ENCODE measurements at regions not wholly inside any gene's neighbourhood (a gene's known extent, or its start where the extent isn't known, plus 50 kb on each side); places are given as distances from the start of the nearest gene placed in this dataset.
"Not testable (repeated sequence)": the region's sequence is repeated elsewhere in the genome, so short reads cannot be mapped to it uniquely, and the experiment has no call there.

DNA sequence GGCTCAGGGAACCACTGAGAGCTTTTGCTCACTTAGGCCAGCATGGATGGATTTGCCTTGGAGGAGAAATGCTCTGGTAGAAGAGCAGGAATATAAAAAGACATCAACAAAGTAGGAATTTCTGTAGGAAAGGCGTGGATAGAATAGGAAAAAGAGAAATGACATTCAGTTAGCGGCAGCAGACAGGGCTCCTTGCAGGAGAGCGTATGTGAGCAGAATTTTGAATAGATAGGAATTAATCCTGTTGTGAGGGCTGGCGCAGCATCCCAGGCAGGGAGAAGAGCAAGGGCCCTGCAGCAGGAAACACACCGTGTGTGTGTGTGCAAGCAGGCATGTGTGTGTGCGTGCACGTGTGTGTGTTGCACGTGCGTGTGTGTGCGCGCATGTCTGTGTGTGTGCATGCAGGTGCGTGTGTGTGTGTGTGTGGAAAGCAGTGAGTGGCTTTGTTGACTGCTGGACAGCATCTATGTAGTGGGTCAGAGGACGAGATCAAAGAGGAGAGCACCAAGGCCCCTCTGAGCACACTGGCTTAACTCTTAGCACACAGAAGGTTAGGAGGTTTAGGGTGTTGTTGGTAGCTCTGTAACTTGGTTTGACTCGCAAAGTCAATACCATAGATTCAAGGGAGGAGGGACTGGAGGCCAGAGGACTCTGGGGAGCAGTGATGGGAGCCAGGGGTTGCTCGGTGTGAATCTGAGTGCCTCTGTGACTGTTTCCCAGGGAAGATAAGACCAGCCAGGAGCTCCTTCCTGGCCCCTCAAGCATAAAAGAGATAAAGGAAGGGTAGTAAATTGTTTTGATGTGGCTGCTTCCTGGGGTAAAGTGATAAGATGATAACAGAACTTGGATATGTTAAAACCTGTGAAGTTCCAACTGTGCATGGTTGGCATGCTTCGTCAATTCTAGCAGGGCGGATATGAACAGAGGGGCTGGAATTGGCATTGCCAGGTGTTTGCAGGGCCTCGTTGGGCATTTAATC is 639.5 kb downstream of the NR2F2 start:
- no peak for DNase-seq (ENCODE audit: insufficient read length, low spot score)
- no peak for FAIRE-seq
- TF ChIP-seq POLR2A (IDR thresholded peaks at IDR 0.05; ENCODE audit: low read depth, low read length), result no peak

DNA sequence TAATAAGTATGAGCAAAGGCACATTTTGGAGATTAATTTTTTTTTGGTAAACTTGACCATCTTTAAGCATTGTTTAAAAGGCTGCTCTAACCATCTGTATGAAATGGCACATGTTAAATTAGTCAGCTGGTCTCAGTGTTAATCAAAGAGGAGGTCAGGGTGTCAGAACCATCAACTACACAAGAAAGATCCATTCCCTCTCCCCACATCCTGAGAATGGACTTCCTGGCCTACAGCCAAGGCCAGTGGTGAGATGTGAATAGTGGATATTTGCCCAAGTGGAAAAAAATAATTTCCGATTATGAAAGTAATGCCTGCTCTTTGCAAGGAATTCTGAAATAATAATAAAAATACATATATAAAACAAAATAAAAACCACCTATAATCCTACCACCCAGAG is 641.7 kb downstream of the NR2F2 start:
- no peak for TF ChIP-seq POLR2A (IDR thresholded peaks at IDR 0.05; ENCODE audit: low read depth, low read length)
- no peak for FAIRE-seq

DNA sequence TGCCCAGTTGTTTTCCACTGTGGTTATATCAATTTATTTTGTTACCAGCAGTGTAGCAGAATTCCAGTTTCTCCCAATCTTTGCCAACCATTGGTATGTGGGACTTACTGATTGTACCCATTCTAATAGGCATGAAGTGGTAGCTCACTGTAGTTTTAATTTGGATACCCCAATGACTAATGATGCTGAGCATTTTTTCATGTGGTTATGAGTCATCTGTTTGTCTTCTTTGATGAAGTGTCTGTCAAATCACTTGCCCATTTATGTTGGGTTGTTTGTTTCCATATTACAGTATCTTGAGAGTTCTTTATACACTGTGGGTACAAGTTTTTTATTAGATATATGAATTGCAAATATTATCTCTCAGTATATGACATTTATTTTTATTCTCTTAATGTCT is 644.3 kb downstream of the NR2F2 start:
- no peak for FAIRE-seq
- no peak for TF ChIP-seq POLR2A (IDR thresholded peaks at IDR 0.05; ENCODE audit: low read depth, low read length)
- DNase-seq (ENCODE audit: insufficient read length, low spot score), result no peak

More for the DNA sequence above, 641.7 kb downstream of the NR2F2 start:
- no peak for DNase-seq (ENCODE audit: insufficient read length, low spot score)

DNA sequence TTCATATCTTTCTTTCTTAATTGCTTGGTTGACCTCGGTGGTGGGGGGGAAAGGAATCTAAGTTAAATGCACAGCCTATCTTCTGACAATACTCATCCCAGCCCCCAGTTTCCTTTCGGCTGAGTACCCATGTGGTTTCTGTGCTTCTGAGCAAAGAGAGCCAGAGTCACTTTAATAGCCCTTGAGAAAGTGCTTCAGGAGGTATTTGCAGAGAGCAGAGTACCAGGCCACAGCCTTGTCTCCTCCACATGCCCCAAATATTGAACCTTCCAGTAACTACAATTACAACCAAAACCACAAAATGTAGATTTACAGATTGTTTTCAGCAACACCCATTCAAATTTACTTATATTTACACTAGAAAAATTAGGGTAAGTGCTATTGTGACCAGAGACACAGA is 647.4 kb downstream of the NR2F2 start:
- no peak for TF ChIP-seq POLR2A (IDR thresholded peaks at IDR 0.05; ENCODE audit: low read depth, low read length)
- no peak for FAIRE-seq
- no peak for DNase-seq (ENCODE audit: insufficient read length, low spot score)

DNA sequence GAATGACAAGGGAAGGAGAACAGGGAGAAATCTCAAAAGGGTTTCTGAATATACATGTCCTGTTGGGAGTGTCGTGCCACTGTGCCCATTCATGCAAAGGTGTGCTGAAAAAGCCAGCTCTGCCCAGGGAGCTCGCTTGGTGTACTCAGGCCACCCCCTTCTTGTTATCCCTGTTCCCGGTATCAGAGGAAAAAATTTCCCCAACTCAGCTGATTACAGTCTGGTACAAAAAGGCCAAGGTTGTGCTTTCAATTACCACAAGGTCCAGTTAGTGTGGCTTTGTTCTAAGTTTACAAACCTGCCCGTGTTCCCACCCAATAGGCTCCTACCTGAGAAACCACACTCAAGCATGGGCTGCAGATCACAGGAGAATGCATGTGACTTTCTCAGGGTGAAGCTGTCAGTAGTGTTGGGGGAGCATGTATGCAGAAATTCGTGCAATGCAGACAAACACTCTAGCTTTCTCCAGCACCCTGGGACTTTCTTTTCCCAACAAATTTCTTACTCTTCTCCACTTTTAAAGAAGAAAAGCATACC is 648.5 kb downstream of the NR2F2 start:
- FAIRE-seq, result no peak
- no peak for TF ChIP-seq POLR2A (IDR thresholded peaks at IDR 0.05; ENCODE audit: low read depth, low read length)
- no peak for DNase-seq (ENCODE audit: insufficient read length, low spot score)

DNA sequence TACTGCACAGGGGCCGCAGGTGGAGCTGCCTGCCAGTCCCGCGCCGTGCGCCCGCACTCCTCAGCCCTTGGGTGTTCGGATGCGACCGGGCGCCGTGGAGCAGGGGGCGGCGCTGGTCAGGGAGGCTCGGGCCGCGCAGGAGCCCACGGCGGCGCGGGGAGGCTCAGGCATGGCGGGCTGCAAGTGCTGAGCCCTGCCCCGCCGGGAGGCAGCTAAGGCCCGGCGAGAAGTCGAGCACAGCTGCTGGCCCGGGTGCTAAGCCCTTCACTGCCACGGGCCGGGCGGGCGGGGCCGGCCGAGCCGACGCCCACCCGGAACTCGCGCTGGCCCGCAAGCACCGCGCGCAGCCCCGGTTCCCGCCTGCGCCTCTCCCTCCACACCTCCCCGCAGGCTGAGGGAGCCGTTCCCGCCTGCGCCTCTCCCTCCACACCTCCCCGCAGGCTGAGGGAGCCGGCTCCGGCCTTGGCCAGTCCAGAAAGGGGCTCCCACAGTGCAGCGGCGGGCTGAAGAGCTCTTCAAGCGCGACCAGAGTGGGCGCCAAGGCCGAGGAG is 653.7 kb downstream of the NR2F2 start:
- not testable (repeated sequence) for FAIRE-seq; DNase-seq (ENCODE audit: insufficient read length, low spot score)

DNA sequence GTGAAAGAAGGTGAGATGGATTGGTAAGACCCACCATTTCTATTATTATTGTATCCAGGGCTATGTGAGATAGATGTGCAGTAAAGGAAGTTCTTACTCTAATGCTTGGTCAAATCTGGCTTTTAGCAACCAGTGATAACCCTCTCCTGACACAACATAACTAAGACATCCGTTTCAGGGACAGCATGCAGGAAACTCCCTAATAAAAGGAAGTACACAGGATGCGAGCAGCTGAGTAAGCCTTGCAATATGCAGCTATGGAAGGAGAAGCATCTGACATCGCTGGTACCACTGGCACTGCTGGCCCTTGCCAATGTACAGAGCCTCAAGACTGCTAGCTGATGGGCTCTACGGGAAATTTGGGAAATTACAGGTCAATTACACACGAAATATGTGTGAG is 662.3 kb downstream of the NR2F2 start:
- no peak for TF ChIP-seq POLR2A (IDR thresholded peaks at IDR 0.05; ENCODE audit: low read depth, low read length)
- no peak for FAIRE-seq

DNA sequence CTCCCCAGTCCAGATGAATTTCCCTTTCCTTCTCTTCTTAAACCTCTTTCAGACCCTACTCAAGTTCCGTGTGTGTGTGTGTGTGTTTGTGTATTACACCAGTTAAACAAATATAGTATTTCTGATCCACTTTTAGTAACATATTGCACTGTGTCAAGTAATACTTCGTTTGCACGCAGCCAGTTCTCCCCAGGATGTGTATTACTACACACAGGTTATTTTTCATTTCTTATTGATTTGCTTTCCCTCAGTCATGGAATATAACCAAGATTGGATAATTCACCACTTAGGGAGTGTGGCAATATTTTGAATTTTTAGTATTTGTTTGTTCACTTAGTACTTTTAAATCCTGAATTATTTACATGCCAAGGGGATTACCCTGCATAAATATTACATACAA is 667.0 kb downstream of the NR2F2 start:
- no peak for DNase-seq (ENCODE audit: insufficient read length, low spot score)
- TF ChIP-seq POLR2A (IDR thresholded peaks at IDR 0.05; ENCODE audit: low read depth, low read length), result no peak
- FAIRE-seq, result no peak

More for the DNA sequence above, 662.3 kb downstream of the NR2F2 start:
- no peak for DNase-seq (ENCODE audit: insufficient read length, low spot score)

DNA sequence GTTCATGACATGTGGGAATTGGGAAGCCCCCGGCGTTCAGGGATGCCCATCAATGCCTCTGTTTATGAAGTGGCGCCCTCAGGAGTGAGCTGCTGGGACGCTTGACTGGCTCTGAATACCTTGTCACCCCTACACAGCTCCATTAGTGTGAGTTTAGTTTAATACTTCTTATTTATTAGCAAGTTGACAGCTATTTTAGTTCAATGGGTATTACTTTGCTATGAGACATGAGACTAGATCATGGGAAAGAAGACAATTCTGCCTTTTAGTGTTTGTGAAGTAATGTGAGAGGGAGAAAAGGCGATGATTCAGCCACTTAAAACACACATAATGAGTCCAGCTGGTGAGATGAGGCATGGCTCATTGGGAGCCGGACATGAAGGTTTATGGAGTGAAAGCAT is 678.5 kb downstream of the NR2F2 start:
- TF ChIP-seq POLR2A (IDR thresholded peaks at IDR 0.05; ENCODE audit: low read depth, low read length), result no peak
- DNase-seq (ENCODE audit: insufficient read length, low spot score) (no peak), FAIRE-seq (no peak)

DNA sequence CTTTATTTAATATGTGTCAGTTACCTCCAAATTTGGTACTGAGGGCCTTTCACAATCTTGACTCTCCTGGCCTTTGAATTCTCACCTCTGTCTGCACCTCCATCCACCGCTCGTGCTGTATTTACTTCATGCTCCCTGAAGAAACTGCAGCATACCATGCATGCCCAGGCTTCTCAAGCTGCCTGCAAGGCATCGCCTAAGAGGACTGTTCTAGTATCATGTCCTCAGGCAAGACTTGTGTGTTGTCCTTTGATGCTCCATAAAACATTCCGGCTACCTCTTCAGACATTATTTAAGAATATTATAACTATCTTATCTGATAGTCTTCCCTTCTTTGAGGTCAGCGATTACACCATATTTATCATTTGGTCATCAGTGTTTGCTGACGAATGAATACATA is 682.5 kb downstream of the NR2F2 start:
- no peak for FAIRE-seq
- no peak for TF ChIP-seq POLR2A (IDR thresholded peaks at IDR 0.05; ENCODE audit: low read depth, low read length)
- DNase-seq (ENCODE audit: insufficient read length, low spot score), result no peak

DNA sequence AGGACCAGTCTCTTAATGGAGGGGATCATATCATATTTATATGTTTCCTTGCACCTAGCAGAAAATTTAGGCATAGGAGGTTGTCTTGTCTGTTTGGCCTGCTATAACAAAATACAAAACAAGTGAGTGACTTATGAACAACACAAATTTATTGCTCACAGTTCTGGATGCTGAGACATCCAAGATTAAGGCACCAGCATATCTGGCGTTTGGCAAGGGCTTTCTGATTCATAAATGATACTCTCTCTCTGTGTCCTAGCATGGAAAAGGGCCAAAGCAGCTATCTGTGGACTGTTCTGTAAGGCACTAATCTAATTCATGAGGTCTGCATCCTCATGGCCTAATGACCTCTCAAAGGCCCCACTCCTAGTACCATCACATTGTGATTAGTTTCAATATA is 683.0 kb downstream of the NR2F2 start:
- DNase-seq (ENCODE audit: insufficient read length, low spot score) (no peak), FAIRE-seq (no peak)
- TF ChIP-seq POLR2A (IDR thresholded peaks at IDR 0.05; ENCODE audit: low read depth, low read length), result no peak

DNA sequence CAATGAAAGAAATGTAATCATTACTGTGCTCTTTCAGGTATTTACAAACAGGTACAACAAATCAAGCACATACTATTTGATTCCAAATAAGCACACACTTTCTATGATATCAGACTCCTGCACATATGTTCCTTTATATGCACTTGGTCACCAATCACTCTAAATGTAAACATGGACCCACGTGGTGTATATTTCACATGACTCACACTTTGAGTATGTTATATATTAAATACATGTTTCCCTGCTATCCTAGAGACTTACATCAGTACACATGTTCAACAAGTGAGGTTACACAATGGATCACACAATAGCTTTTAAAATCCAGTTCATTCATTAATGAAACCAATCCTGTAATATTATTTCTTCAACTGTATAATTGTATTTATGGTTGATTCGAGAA is 683.5 kb downstream of the NR2F2 start:
- DNase-seq (ENCODE audit: insufficient read length, low spot score) (no peak), FAIRE-seq (no peak)
- TF ChIP-seq POLR2A (IDR thresholded peaks at IDR 0.05; ENCODE audit: low read depth, low read length), result no peak

DNA sequence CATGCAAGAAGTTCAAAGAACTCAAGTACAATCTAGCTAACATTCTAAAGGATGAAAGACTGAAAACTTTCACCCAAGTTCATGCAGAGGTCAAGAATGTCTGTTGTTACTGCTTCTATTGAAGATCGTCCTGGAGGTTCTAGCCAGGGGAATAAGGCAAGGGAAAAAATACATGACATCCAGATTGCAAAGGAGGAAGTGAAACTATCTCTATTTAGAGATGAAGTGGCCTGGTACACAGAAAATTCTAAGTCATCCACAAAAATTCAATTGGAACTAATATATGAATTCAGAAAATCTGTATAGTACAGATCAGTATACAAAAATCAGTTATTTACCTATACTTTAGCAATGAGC is 693.0 kb downstream of the NR2F2 start:
- FAIRE-seq (no peak), DNase-seq (ENCODE audit: insufficient read length, low spot score) (no peak)
- no peak for TF ChIP-seq POLR2A (IDR thresholded peaks at IDR 0.05; ENCODE audit: low read depth, low read length)

DNA sequence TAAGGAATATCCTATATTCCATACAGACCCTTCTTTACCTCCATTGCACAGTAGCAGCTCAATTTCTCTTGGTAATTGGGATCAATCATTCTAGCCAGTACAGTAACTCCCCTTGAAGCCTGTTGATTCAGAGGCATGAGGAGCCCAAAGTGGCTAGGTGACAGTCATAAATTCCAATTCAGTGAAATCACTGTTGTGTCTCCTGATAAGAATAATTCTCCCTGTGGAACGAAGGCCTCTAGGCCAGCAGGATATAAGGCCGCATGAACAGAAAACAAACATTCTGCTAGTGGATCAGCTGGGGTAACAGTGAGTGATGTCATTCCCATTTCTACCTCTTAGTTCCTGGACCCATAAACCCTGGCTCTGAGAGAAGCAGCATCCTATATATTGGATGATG is 696.3 kb downstream of the NR2F2 start:
- DNase-seq (ENCODE audit: insufficient read length, low spot score) (no peak), FAIRE-seq (no peak)
- no peak for TF ChIP-seq POLR2A (IDR thresholded peaks at IDR 0.05; ENCODE audit: low read depth, low read length)

DNA sequence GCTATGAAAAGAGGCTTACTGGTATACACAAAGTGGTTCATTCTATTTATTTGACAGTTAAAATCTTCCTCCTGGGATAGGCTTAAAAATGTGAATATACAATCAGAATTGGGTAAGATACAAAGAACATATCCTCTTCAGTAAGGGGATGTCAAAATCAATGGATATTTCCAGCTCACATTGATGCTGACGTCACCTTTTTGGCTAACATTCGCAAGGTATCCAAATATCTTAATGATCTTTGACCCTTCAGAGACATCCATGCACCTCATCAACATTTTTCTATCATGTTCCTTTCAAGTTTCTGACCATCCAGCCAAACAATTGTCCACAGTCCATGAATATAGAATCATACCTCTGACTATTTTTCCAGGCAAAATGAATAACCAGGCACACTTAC is 697.3 kb downstream of the NR2F2 start:
- no peak for TF ChIP-seq POLR2A (IDR thresholded peaks at IDR 0.05; ENCODE audit: low read depth, low read length)
- FAIRE-seq, result no peak
- no peak for DNase-seq (ENCODE audit: insufficient read length, low spot score)

All from H54 (cell line).